ENCODE measurements at regions not wholly inside any gene's neighbourhood (a gene's known extent, or its start where the extent isn't known, plus 50 kb on each side); places are given as distances from the start of the nearest gene placed in this dataset.
A peak's percentile ranks its signal among the peaks of the same experiment; 100 is the strongest.

DNA sequence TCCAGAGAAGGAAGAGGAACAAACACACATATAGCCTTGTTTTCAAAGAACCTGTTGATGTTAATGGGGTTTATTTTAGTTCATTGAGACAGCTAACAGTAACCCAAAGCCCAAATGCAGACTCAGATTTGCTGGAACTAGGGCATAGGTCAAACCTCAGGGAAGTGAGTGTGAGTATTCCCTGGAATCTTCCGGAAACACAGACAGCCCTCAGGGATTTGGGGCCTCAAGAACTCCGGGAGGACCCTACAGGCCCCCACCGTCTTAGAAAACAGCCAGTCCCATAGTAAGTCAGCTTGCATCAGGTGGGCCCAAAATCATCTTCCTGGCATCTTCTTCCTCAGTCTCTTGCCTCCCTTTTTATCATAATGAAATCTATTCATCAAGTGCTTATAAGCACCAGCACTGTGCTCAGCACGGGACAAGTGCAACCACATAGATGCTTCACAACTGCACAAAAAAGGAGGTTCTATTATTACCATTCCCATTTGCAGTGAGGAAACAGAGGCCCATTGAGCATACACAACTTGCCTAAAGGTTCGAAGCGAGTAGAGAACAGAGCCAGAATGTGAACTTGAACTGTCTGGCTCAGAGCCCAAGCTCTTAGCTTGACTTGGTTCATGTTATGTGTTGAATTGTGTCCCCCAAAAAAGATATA lies 50.2 kb upstream of the BCL11A start:
- Mint-ChIP-seq H3K4me1 (ENCODE audit: unreplicated experiment) (peaks cover 19% of the 10 kb centered on the region), H3K27ac (peak overlapping the region; percentile 82), H3K36me3 (peaks cover 6% of the 10 kb centered on the region), H3K9me3 (peaks cover 12% of the 10 kb centered on the region), H3K27me3 (no peaks in the 10 kb centered on the region), H3K4me3 (peak overlapping the region; percentile 56)
- TF ChIP-seq, protein P1, sequence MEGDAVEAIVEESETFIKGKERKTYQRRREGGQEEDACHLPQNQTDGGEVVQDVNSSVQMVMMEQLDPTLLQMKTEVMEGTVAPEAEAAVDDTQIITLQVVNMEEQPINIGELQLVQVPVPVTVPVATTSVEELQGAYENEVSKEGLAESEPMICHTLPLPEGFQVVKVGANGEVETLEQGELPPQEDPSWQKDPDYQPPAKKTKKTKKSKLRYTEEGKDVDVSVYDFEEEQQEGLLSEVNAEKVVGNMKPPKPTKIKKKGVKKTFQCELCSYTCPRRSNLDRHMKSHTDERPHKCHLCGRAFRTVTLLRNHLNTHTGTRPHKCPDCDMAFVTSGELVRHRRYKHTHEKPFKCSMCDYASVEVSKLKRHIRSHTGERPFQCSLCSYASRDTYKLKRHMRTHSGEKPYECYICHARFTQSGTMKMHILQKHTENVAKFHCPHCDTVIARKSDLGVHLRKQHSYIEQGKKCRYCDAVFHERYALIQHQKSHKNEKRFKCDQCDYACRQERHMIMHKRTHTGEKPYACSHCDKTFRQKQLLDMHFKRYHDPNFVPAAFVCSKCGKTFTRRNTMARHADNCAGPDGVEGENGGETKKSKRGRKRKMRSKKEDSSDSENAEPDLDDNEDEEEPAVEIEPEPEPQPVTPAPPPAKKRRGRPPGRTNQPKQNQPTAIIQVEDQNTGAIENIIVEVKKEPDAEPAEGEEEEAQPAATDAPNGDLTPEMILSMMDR (conservative IDR thresholded peaks at IDR 0.05) = no peak
- no peak for DNase-seq (ENCODE audit: extremely low spot score, unreplicated experiment)

DNA sequence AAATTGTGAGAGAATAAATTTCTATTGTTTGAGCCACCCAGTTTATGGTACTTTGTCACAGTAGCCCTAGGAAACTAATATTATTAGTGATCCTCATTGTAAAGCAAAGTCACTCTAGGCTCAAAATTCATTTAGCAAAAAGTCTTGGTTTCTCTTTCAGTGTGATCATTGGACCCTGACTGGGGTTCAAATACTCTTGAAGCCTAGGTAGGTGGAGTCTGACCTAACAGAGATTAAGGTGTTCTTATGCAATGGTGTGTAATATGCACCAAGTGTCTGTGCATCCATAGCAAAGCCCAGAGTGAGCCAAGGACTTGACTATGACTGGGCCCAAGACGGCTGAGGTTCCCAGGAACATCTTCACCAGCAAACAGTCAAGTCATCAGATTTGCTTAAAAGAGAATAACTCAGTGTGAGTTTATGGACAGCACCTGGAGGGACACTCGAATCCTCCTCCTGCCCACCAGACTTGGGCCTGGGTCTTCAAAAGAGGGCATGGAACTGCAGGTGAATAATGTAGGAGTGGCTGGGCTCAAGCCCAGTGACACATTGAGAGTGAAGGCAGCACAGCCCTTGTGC lies 51.1 kb upstream of the BCL11A start:
- peaks cover 12% of the 10 kb centered on the region for H3K9me3 Mint-ChIP-seq
- H3K27me3 Mint-ChIP-seq = no peaks in the 10 kb centered on the region
- no peak overlapping the region for H3K27ac Mint-ChIP-seq
- peaks cover 25% of the 10 kb centered on the region for H3K4me1 Mint-ChIP-seq (ENCODE audit: unreplicated experiment)
- no peak for DNase-seq (ENCODE audit: extremely low spot score, unreplicated experiment)
- H3K4me3 Mint-ChIP-seq = no peak overlapping the region
- peaks cover 6% of the 10 kb centered on the region for H3K36me3 Mint-ChIP-seq
- TF ChIP-seq, protein P1 (conservative IDR thresholded peaks at IDR 0.05) = no peak

DNA sequence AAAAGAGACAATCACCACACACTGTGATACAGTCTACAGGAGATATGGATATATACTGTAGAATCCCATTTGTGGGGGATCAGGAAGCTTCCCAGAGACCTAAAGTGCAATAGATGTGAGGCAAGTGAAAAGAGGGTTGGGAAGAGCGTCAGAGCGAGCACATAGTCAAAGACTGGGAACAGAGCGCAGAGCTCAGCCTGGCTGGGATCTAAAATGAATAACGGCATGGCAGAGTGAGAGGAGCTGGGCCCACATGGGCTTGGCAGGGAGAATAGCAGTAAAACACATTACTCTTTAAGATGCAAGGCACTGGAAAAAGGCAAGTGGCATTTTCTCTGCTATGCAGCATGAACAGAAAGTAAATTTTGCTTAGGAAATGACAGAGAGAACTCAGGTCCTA lies 52.4 kb upstream of the BCL11A start:
- Mint-ChIP-seq H3K36me3 (peaks cover 3% of the 10 kb centered on the region), H3K4me3 (no peak overlapping the region), H3K4me1 (ENCODE audit: unreplicated experiment) (peaks cover 25% of the 10 kb centered on the region), H3K27ac (no peak overlapping the region), H3K9me3 (peaks cover 12% of the 10 kb centered on the region), H3K27me3 (no peaks in the 10 kb centered on the region)
- TF ChIP-seq, protein P1 (conservative IDR thresholded peaks at IDR 0.05) = no peak
- no peak for DNase-seq (ENCODE audit: extremely low spot score, unreplicated experiment)

DNA sequence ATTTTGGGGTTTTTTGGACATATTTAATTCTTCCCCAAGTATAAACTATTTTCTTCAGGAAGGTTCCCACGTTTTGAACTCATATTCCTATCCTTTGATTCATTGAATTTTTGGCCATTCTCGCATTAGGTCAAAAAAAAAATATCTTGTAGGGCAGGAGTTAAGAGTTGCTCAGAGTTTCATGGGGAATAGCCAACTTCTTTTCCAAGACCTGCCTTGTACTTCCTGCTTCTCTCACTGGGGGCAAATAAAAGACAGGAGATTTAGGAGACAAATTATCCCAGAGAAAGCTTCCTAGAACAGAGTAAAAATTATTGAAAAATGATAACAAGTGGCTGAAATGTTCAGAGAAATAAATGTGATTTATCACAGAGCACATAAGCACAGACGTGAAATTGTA lies 55.2 kb upstream of the BCL11A start:
- no peak for DNase-seq (ENCODE audit: extremely low spot score, unreplicated experiment)
- no peaks in the 10 kb centered on the region for H3K27me3 Mint-ChIP-seq
- no peaks in the 10 kb centered on the region for H3K36me3 Mint-ChIP-seq
- H3K9me3 Mint-ChIP-seq = no peaks in the 10 kb centered on the region
- H3K27ac Mint-ChIP-seq = no peak overlapping the region
- no peak overlapping the region for H3K4me3 Mint-ChIP-seq
- TF ChIP-seq, protein P1 (conservative IDR thresholded peaks at IDR 0.05) = peak; percentile 41
- H3K4me1 Mint-ChIP-seq (ENCODE audit: unreplicated experiment) = peaks cover 10% of the 10 kb centered on the region

DNA sequence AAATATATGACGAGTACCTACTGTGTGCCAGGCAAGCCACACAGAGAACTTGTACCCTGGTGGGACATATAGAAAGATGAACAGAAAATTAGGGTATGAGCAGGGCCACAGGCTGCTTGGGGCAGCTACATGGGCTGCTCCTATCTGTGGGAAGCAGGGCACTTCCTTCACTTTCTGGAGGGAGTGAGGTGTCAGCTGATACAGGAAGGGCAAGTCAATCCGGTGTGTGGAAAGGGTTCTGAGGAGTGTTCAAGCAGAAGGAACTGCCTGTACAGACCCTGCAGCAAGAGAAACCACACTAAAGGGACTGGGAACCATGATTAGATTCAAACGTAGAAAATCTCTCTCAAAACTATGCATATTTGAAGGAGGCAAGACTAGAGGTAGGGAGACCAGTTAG lies 58.6 kb upstream of the BCL11A start:
- peaks cover 10% of the 10 kb centered on the region for H3K4me1 Mint-ChIP-seq (ENCODE audit: unreplicated experiment)
- DNase-seq (ENCODE audit: extremely low spot score, unreplicated experiment) = no peak
- H3K36me3 Mint-ChIP-seq = no peaks in the 10 kb centered on the region
- no peaks in the 10 kb centered on the region for H3K9me3 Mint-ChIP-seq
- H3K27me3 Mint-ChIP-seq = no peaks in the 10 kb centered on the region
- H3K27ac Mint-ChIP-seq = no peak overlapping the region
- TF ChIP-seq, protein P1 (conservative IDR thresholded peaks at IDR 0.05) = no peak
- no peak overlapping the region for H3K4me3 Mint-ChIP-seq

All from type B pancreatic cell (in vitro differentiated cells).